A673 (cell line): ENCODE measurements at regions not wholly inside any gene's neighbourhood (a gene's known extent, or its start where the extent isn't known, plus 50 kb on each side); places are given as distances from the start of the nearest gene placed in this dataset.

Source experiments
- EZH2 ChIP-seq: fragments of 200-600 bp; sonication (generic); IDR thresholded peaks from 2 replicates; pipeline ENCODE4 v1.6.1; 2017; ENCODE audit warnings: borderline replicate concordance, low read depth, mild to moderate bottlenecking, mixed read lengths, antibody characterized with exemption, low read length; ENCODE audit not compliant: poor library complexity, severe bottlenecking
- TF ChIP-seq, protein P1 (sequence below): fragments of 300-800, 200-600 bp; sonication (generic); conservative IDR thresholded peaks from 2 replicates; pipeline ENCODE4 v1.5.1; 2017; ENCODE audit warnings: low read depth, mild to moderate bottlenecking, antibody characterized with exemption, low read length, moderate library complexity, mixed read lengths

DNA sequence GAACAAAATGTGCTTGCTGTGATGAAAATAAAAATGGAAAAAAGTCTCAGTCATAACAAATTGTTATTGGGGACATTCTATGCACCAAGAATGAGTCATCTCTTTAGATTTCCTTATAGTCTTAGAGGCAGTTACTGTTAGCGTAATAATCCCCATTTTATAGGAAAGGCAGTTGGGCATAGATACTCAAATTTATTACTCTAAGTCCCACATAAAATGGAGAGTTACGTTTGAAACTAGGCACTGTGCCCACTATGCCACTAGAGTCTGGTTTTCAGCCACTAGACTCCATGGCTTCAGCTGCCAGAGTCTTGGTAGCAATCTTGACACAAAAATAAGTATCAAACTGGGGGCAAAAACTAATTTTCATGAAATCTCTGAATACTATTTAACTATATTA, 317.9 kb upstream of the MEF2C start:
- TF ChIP-seq, protein P1, sequence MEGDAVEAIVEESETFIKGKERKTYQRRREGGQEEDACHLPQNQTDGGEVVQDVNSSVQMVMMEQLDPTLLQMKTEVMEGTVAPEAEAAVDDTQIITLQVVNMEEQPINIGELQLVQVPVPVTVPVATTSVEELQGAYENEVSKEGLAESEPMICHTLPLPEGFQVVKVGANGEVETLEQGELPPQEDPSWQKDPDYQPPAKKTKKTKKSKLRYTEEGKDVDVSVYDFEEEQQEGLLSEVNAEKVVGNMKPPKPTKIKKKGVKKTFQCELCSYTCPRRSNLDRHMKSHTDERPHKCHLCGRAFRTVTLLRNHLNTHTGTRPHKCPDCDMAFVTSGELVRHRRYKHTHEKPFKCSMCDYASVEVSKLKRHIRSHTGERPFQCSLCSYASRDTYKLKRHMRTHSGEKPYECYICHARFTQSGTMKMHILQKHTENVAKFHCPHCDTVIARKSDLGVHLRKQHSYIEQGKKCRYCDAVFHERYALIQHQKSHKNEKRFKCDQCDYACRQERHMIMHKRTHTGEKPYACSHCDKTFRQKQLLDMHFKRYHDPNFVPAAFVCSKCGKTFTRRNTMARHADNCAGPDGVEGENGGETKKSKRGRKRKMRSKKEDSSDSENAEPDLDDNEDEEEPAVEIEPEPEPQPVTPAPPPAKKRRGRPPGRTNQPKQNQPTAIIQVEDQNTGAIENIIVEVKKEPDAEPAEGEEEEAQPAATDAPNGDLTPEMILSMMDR, result no peak
- TF ChIP-seq EZH2, result no peak
